NCI-H345 treated with DMSO at 0.1 percent for 48 hours (cell line): ENCODE measurements at regions not wholly inside any gene's neighbourhood (a gene's known extent, or its start where the extent isn't known, plus 50 kb on each side); places are given as distances from the start of the nearest gene placed in this dataset.

Experiments used
- DNase-seq: peaks from one replicate; lab custom pipeline; 2025; ENCODE audit not compliant: unreplicated experiment; lab: John Stamatoyannopoulos, UW

DNA sequence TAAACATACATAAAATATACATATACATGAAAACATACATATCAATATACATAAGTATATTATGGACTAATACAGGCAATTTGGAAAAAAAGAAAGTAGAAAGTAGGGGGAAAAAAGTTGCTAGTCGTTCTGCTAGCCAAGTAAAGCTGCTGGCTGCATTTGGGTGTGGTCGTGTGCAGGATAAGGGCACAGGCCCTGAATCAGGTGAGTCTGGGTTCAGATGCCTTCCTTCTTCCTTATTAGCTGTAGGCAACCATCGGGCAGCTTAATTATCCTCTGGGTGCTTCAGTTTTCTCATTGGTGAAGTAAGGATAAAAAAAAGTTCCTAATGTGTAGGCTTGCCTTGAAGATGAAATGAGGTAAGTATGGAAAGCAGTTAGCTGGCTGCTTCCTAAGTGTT lies 59.2 kb upstream of the SPRY4 start:
- DNase-seq: no peak

DNA sequence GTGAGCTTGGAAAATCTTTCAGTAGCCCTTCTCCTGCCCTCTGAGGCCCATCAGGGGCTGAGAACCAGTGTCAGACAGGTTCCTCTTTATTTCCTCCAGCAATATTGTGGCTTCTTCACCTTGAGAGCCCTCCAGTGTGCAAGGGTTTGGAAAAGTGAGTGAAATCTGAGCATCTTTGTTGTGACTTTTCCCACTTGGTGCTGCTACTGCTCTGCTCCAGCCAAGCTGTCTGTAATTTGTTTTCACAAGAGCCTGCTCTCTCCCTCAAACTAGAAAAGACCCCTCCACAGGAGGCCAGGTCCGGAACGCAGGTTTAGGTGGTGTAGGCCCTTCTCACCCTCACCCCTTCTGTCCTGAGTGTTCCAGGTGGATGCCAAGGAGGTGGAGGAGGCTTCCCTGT lies 57.4 kb upstream of the SPRY4 start:
- no peak for DNase-seq

DNA sequence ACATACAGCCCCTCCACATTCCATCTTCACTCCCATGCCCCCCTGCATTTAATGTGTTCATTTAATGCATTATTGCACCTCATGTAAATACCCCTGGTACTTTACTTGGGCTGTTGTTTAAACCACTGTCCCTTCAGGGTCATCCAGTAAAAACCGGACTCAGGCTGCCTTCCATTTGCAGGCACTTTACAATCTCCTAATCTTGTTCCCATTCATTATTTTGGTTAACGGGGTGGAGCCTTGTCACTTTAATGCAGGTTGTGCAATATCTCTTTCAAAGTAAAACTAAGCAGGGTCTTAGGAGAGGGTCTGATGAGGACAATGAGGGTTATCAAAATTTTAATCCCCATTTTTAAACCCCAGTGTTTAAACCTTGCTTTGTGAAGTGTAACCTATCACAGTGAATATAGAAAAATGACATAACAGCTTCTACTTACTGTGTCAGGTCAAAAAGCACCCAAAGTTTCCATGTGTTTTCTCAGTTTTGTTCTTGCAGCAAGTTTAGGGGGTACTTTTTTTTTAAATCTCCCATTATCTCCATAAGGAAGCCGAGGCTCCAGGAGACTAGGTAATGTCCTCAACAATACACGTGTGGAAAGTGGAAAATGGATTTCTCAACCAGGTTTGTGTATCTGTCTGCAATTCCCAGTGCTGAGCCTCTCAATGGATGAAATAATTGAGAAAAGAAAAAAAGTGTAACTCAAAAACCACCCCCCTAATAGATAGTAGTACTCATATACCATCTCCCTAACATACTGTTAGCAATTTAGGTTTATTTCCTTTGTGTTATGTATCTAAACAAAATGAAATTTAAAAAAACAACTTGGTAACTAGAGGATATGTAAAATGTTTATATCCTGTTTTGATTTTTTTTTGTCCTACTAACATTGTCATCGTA lies 54.2 kb upstream of the SPRY4 start:
- no peak for DNase-seq

DNA sequence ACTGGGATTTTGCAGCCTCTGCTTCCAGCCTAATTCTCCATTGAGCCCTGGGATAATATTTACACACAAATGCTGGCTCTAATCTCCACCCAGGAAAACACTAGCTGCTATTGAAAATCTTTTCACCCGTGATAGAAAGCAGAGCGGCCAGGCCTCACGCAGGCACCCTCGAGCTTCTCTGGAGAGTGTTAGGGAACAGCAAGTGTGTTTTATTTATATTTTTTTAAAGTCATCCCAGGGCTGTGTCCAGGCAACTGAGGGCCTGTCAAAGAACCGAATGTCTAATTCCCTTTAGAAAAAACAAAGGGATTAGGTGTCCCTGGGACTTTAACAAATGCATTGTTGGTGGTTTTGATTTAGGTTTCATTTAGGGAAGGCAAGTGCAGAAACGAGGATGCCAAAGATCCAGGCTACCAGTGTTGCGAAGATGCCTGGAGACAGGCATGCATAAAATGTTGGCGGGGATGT lies 51.2 kb upstream of the SPRY4 start:
- no peak for DNase-seq
